ENCODE measurements at regions not wholly inside any gene's neighbourhood (a gene's known extent, or its start where the extent isn't known, plus 50 kb on each side); places are given as distances from the start of the nearest gene placed in this dataset.

- TF ChIP-seq EZH2 (IDR thresholded peaks at IDR 0.05; ENCODE audit: insufficient read depth, poor library complexity, severe bottlenecking) = no peak
- TF ChIP-seq EZH2phosphoT487 (IDR thresholded peaks at IDR 0.05; ENCODE audit: insufficient read depth, low read depth) = no peak
Observed at GRCh38 chr22:48125416-48125815, 1363.0 kb downstream of the TBC1D22A start.
